ENCODE measurements at regions not wholly inside any gene's neighbourhood (a gene's known extent, or its start where the extent isn't known, plus 50 kb on each side); places are given as distances from the start of the nearest gene placed in this dataset.

- no peak overlapping the region for H3K4me3 ChIP-seq
- TF ChIP-seq EP300 (IDR thresholded peaks at IDR 0.05) (no peak), POLR2A (IDR thresholded peaks at IDR 0.05) (no peak)
- TF ChIP-seq, protein P1, sequence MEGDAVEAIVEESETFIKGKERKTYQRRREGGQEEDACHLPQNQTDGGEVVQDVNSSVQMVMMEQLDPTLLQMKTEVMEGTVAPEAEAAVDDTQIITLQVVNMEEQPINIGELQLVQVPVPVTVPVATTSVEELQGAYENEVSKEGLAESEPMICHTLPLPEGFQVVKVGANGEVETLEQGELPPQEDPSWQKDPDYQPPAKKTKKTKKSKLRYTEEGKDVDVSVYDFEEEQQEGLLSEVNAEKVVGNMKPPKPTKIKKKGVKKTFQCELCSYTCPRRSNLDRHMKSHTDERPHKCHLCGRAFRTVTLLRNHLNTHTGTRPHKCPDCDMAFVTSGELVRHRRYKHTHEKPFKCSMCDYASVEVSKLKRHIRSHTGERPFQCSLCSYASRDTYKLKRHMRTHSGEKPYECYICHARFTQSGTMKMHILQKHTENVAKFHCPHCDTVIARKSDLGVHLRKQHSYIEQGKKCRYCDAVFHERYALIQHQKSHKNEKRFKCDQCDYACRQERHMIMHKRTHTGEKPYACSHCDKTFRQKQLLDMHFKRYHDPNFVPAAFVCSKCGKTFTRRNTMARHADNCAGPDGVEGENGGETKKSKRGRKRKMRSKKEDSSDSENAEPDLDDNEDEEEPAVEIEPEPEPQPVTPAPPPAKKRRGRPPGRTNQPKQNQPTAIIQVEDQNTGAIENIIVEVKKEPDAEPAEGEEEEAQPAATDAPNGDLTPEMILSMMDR (IDR thresholded peaks at IDR 0.05), result no peak
- intact Hi-C loops (cut with DNase I), result no loop called here
- H3K9me3 ChIP-seq, result peaks cover 0 to 3% of the 10 kb centered on the region in 2 donors
- H3K27ac ChIP-seq, result no peak overlapping the region
- no peaks in the 10 kb centered on the region for H3K27me3 ChIP-seq
- 63 to 73% (median 67%) methylated on average over 3 of the region's 3 CpGs for WGBS, 3 donors
- H3K4me1 ChIP-seq (ENCODE audit: insufficient read depth), result no peaks in the 10 kb centered on the region
- no peaks in the 10 kb centered on the region for H3K36me3 ChIP-seq
- no peak for DNase-seq
Measured at GRCh38 chr2:59887366-59887765, 666.1 kb downstream of the BCL11A start.

GRCh38 chr2:59886759-59887158, 666.7 kb downstream of the BCL11A start:
- Histone ChIP-seq H3K4me3 (no peak overlapping the region), H3K27ac (no peak overlapping the region), H3K9me3 (peaks cover 0 to 3% of the 10 kb centered on the region in 2 donors), H3K36me3 (no peaks in the 10 kb centered on the region), H3K4me1 (ENCODE audit: insufficient read depth) (no peaks in the 10 kb centered on the region), H3K27me3 (no peaks in the 10 kb centered on the region)
- TF ChIP-seq POLR2A (IDR thresholded peaks at IDR 0.05), result no peak
- no peak for DNase-seq
- WGBS, 3 donors, result 91 to 97% (median 96%) methylated on average over 3 of the region's 3 CpGs
- intact Hi-C loops (cut with DNase I), result no loop called here

DNA sequence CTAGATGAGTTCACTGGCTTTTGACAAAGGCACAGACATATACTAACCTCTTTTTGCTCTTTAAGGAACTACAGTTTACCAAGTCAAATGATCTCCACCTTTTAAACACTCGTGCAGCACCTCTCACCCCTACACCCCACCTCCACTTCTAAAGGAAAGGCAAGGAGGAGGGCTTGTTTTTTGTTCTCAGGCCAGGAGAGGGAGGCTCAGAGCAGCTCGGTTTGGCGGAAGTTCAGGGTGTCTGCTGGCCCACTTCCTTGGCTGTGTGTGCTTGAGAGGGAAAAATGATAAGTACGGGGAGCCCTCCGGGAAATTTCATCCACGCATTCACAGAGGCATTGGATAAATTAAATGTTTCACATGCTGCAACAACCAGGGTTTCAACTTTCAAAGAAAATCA, 667.9 kb downstream of the BCL11A start:
- Histone ChIP-seq H3K36me3 (no peaks in the 10 kb centered on the region), H3K4me1 (ENCODE audit: insufficient read depth) (no peaks in the 10 kb centered on the region), H3K9me3 (no peaks in the 10 kb centered on the region), H3K4me3 (no peak overlapping the region), H3K27ac (no peak overlapping the region), H3K27me3 (no peaks in the 10 kb centered on the region)
- TF ChIP-seq, protein P1 (IDR thresholded peaks at IDR 0.05), result no peak
- TF ChIP-seq EP300 (IDR thresholded peaks at IDR 0.05) (no peak), POLR2A (IDR thresholded peaks at IDR 0.05) (no peak)
- intact Hi-C loops (cut with DNase I), result no loop called here
- 1 to 9% (median 3%) methylated on average over 6 of the region's 6 CpGs for WGBS, 3 donors
- DNase-seq, result no peak

- WGBS, 3 donors, result 64 to 77% (median 72%) methylated on average over 2 of the region's 2 CpGs
- Histone ChIP-seq H3K4me1 (ENCODE audit: insufficient read depth) (no peaks in the 10 kb centered on the region), H3K4me3 (no peak overlapping the region), H3K36me3 (no peaks in the 10 kb centered on the region), H3K27me3 (no peaks in the 10 kb centered on the region), H3K27ac (no peak overlapping the region), H3K9me3 (no peaks in the 10 kb centered on the region)
- intact Hi-C loops (cut with DNase I), result no loop called here
- DNase-seq, result no peak
- TF ChIP-seq EP300 (IDR thresholded peaks at IDR 0.05) (no peak), POLR2A (IDR thresholded peaks at IDR 0.05) (no peak)
- TF ChIP-seq, protein P1 (IDR thresholded peaks at IDR 0.05), result no peak
Measured at GRCh38 chr2:59884166-59884565, 669.3 kb downstream of the BCL11A start.

DNA sequence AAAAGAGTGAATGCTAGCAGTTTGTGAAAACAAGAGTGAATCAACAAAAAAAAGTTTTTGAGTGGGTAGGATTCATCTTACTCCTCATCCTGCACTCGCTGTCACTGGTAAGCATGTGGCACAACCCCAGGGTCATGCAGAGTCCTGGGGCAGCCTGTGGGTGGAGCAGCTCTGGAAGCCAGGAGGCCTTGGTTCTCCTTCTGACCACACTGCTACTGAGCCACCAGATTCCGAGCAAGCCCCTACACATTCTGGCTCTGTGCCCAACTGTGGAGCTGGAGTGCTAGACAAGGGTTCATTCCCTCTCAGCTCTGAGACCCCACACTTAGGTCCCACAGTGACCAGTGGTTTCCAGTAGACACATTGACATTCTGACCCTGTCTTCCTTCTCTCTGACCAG, 670.6 kb downstream of the BCL11A start:
- no peak for DNase-seq
- intact Hi-C loops (cut with DNase I), result no loop called here
- TF ChIP-seq, protein P1 (IDR thresholded peaks at IDR 0.05), result no peak
- TF ChIP-seq POLR2A (IDR thresholded peaks at IDR 0.05), result no peak
- no peak for TF ChIP-seq EP300 (IDR thresholded peaks at IDR 0.05)
- no peaks in the 10 kb centered on the region for H3K4me1 ChIP-seq (ENCODE audit: insufficient read depth)
- H3K9me3 ChIP-seq, result no peaks in the 10 kb centered on the region
- H3K36me3 ChIP-seq, result no peaks in the 10 kb centered on the region
- 84 to 89% (median 88%) methylated on average over 2 of the region's 2 CpGs for WGBS, 3 donors
- H3K4me3 ChIP-seq, result no peak overlapping the region
- H3K27me3 ChIP-seq, result no peaks in the 10 kb centered on the region
- H3K27ac ChIP-seq, result no peak overlapping the region
